ENCODE measurements at regions not wholly inside any gene's neighbourhood (a gene's known extent, or its start where the extent isn't known, plus 50 kb on each side); places are given as distances from the start of the nearest gene placed in this dataset.

DNA sequence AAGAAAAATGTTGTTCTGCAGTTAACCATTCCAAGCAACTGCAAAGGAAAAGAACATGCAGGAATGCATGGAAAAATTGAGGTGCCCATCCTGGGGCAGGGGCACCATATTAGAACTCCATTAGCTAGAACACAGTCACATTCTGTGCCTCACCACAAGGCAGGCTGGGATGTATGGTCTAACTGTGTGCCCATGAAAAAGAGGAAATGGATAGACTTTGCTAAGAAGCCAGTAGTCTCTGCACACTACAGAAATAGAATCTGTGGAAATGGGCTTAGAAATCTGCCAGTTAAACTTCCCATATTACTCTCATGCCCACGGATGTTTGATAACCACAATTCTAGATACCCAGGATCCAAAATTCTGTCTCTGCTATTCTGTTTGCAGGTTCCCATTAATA, 423.8 kb upstream of the SMARCA2 start:
- TF ChIP-seq, protein P1, sequence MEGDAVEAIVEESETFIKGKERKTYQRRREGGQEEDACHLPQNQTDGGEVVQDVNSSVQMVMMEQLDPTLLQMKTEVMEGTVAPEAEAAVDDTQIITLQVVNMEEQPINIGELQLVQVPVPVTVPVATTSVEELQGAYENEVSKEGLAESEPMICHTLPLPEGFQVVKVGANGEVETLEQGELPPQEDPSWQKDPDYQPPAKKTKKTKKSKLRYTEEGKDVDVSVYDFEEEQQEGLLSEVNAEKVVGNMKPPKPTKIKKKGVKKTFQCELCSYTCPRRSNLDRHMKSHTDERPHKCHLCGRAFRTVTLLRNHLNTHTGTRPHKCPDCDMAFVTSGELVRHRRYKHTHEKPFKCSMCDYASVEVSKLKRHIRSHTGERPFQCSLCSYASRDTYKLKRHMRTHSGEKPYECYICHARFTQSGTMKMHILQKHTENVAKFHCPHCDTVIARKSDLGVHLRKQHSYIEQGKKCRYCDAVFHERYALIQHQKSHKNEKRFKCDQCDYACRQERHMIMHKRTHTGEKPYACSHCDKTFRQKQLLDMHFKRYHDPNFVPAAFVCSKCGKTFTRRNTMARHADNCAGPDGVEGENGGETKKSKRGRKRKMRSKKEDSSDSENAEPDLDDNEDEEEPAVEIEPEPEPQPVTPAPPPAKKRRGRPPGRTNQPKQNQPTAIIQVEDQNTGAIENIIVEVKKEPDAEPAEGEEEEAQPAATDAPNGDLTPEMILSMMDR (IDR thresholded peaks at IDR 0.05; ENCODE audit: poor library complexity, severe bottlenecking) = no peak
- TF ChIP-seq EZH2 (IDR thresholded peaks at IDR 0.05; ENCODE audit: borderline replicate concordance, insufficient read depth, low read length, poor library complexity, severe bottlenecking) = no peak
- TF ChIP-seq SMC3 (conservative IDR thresholded peaks at IDR 0.05; ENCODE audit: poor library complexity) = no peak
- TF ChIP-seq EP300 (conservative IDR thresholded peaks at IDR 0.05; ENCODE audit: poor library complexity, severe bottlenecking) = no peak
- no peak for TF ChIP-seq RAD21 (conservative IDR thresholded peaks at IDR 0.05)
- no peak for TF ChIP-seq TAF1 (IDR thresholded peaks at IDR 0.05; ENCODE audit: low read depth)
- TF ChIP-seq POLR2AphosphoS5 (IDR thresholded peaks at IDR 0.05) = no peak
- no peak for TF ChIP-seq MXI1 (conservative IDR thresholded peaks at IDR 0.05; ENCODE audit: poor library complexity, severe bottlenecking)
- TF ChIP-seq, protein P2, sequence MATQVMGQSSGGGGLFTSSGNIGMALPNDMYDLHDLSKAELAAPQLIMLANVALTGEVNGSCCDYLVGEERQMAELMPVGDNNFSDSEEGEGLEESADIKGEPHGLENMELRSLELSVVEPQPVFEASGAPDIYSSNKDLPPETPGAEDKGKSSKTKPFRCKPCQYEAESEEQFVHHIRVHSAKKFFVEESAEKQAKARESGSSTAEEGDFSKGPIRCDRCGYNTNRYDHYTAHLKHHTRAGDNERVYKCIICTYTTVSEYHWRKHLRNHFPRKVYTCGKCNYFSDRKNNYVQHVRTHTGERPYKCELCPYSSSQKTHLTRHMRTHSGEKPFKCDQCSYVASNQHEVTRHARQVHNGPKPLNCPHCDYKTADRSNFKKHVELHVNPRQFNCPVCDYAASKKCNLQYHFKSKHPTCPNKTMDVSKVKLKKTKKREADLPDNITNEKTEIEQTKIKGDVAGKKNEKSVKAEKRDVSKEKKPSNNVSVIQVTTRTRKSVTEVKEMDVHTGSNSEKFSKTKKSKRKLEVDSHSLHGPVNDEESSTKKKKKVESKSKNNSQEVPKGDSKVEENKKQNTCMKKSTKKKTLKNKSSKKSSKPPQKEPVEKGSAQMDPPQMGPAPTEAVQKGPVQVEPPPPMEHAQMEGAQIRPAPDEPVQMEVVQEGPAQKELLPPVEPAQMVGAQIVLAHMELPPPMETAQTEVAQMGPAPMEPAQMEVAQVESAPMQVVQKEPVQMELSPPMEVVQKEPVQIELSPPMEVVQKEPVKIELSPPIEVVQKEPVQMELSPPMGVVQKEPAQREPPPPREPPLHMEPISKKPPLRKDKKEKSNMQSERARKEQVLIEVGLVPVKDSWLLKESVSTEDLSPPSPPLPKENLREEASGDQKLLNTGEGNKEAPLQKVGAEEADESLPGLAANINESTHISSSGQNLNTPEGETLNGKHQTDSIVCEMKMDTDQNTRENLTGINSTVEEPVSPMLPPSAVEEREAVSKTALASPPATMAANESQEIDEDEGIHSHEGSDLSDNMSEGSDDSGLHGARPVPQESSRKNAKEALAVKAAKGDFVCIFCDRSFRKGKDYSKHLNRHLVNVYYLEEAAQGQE (IDR thresholded peaks at IDR 0.05; ENCODE audit: borderline replicate concordance) = no peak

Measured in neural cell (in vitro differentiated cells).